ENCODE measurements at regions not wholly inside any gene's neighbourhood (a gene's known extent, or its start where the extent isn't known, plus 50 kb on each side); places are given as distances from the start of the nearest gene placed in this dataset.
"Not testable (repeated sequence)": the region's sequence is repeated elsewhere in the genome, so short reads cannot be mapped to it uniquely, and the experiment has no call there.

DNA sequence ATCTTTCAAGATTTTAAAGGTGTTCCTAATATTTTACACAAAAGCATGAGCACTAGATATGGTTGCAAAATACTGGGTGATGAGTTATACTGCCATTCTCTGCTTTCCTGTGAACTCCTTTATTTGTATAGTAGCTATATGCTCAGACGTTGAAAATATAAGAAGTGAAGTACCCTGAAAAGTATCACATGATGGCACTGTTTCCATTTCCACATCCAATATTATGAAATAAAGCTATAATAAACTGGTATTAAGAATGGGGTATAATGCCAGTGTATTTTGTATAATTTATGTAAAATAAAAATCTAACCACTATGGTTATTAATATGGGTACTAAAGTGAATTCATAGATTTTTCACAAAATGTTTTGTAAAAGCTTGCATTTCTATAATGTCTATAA is 79.6 kb upstream of the FOXP2 start:
- TF ChIP-seq, protein P1, sequence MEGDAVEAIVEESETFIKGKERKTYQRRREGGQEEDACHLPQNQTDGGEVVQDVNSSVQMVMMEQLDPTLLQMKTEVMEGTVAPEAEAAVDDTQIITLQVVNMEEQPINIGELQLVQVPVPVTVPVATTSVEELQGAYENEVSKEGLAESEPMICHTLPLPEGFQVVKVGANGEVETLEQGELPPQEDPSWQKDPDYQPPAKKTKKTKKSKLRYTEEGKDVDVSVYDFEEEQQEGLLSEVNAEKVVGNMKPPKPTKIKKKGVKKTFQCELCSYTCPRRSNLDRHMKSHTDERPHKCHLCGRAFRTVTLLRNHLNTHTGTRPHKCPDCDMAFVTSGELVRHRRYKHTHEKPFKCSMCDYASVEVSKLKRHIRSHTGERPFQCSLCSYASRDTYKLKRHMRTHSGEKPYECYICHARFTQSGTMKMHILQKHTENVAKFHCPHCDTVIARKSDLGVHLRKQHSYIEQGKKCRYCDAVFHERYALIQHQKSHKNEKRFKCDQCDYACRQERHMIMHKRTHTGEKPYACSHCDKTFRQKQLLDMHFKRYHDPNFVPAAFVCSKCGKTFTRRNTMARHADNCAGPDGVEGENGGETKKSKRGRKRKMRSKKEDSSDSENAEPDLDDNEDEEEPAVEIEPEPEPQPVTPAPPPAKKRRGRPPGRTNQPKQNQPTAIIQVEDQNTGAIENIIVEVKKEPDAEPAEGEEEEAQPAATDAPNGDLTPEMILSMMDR (IDR thresholded peaks at IDR 0.05): no peak
- TF ChIP-seq POLR2A (IDR thresholded peaks at IDR 0.05): no peak
- 25 to 35% methylated on average over 1 of the region's 1 CpG for WGBS, 2 donors
- no peaks in the 10 kb centered on the region for H3K27me3 ChIP-seq
- ATAC-seq: no peak
- no peaks in the 10 kb centered on the region for H3K9me3 ChIP-seq
- no peaks in the 10 kb centered on the region for H3K4me1 ChIP-seq
- no peak overlapping the region for H3K4me3 ChIP-seq
- DNase-seq: no peak
- H3K27ac ChIP-seq: no peak overlapping the region
- H3K36me3 ChIP-seq (replicated peaks in 1 of 2; ENCODE audit: insufficient read depth in 1 of 2, low read depth in 2 of 2): no peaks in the 10 kb centered on the region
- intact Hi-C loops (cut with DNase I): no loop called here

DNA sequence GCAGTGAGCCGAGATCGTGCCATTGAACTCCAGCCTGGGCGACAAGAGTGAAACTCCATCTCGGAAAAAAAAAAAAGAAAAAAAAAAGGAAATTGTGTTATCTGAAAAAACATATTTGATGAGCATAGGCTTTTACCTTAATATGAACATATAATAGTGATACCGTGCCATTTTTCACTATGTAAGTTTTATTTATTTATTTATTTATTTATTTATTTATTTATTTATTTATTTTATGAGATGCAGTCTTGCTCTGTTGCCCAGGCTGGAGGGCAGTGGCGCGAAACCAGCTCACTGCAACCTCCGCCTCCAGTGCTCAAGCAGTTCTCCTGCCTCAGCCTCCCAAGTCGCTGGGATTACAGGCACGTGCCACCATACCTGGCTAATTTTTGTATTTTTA is 85.2 kb upstream of the FOXP2 start:
- H3K27ac ChIP-seq; DNase-seq; H3K27me3 ChIP-seq; H3K4me3 ChIP-seq; intact Hi-C loops (cut with DNase I); H3K9me3 ChIP-seq; ATAC-seq; H3K36me3 ChIP-seq (replicated peaks in 1 of 2; ENCODE audit: insufficient read depth in 1 of 2, low read depth in 2 of 2): not testable (repeated sequence)
- WGBS, 2 donors: 90% methylated on average over 10 of the region's 10 CpGs
- peaks cover 10% of the 10 kb centered on the region for H3K4me1 ChIP-seq

DNA sequence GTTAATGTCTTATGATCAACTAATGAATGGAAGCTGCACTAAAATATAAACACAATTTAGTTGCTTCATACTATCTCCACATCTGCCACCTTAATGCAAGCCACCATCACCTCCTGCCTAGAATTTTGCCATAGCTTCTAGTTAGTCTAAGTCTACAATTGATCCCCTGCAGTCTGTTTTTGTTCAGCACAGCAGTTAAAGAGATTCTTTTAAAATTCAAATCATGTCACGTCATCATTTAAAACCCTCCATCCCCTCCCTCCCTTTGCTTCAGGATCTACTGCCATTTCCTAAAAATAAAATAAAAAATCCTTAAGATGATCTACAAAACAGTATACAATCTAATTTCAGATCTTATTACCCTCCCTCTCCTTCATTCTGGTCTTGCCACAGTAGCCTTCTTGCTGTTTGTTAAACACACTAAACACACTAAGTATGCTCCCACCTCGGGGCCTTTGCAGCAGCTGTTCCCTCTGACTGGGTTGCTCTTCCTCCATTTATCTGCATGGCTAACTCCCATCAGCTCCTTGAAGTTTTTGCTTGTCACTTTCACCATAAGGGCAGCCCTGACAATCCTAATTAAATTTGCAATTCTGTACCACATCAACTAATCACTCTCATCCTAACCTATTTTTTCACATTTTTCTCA is 97.0 kb upstream of the FOXP2 start:
- Histone ChIP-seq H3K4me1 (peaks cover 3% of the 10 kb centered on the region), H3K4me3 (no peak overlapping the region), H3K9me3 (no peaks in the 10 kb centered on the region), H3K27ac (no peak overlapping the region), H3K36me3 (replicated peaks in 1 of 2; ENCODE audit: insufficient read depth in 1 of 2, low read depth in 2 of 2) (no peaks in the 10 kb centered on the region), H3K27me3 (no peaks in the 10 kb centered on the region)
- TF ChIP-seq POLR2A (IDR thresholded peaks at IDR 0.05): no peak
- TF ChIP-seq, protein P1 (IDR thresholded peaks at IDR 0.05): no peak
- WGBS, 2 donors: 46 to 70% methylated on average over 2 of the region's 2 CpGs
- ATAC-seq (no peak), DNase-seq (no peak)
- intact Hi-C loops (cut with DNase I): no loop called here

DNA sequence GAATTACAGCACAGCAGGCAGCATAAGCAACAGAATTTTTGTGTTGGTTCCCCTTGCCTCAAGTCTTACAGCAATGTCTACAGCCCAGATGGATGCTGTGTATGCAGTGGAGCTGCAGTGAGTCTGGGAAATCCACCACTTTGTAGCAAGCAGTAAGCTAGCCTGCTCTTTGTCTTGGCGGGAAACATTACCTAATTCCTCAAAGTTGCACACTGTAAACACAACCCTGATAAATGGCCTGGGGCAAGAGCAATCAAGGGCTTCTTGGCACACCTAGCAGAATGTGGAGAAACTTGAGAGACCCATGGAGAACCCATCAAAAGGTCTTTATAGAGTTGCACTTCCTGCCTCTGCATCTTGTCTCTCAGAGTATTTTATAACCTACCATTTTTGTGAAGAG is 102.0 kb upstream of the FOXP2 start:
- ATAC-seq (peak; percentile 65), DNase-seq (peak in 2 of 4 donors; percentile 6 to 27)
- Histone ChIP-seq H3K9me3 (no peaks in the 10 kb centered on the region), H3K27ac (no peak overlapping the region), H3K36me3 (replicated peaks in 1 of 2; ENCODE audit: insufficient read depth in 1 of 2, low read depth in 2 of 2) (no peaks in the 10 kb centered on the region), H3K4me3 (no peak overlapping the region), H3K4me1 (peaks cover 10% of the 10 kb centered on the region), H3K27me3 (no peaks in the 10 kb centered on the region)
- 44 to 69% methylated on average over 1 of the region's 1 CpG for WGBS, 2 donors
- TF ChIP-seq POLR2A (IDR thresholded peaks at IDR 0.05): no peak
- TF ChIP-seq, protein P1 (IDR thresholded peaks at IDR 0.05): no peak
- intact Hi-C loops (cut with DNase I): no loop called here

DNA sequence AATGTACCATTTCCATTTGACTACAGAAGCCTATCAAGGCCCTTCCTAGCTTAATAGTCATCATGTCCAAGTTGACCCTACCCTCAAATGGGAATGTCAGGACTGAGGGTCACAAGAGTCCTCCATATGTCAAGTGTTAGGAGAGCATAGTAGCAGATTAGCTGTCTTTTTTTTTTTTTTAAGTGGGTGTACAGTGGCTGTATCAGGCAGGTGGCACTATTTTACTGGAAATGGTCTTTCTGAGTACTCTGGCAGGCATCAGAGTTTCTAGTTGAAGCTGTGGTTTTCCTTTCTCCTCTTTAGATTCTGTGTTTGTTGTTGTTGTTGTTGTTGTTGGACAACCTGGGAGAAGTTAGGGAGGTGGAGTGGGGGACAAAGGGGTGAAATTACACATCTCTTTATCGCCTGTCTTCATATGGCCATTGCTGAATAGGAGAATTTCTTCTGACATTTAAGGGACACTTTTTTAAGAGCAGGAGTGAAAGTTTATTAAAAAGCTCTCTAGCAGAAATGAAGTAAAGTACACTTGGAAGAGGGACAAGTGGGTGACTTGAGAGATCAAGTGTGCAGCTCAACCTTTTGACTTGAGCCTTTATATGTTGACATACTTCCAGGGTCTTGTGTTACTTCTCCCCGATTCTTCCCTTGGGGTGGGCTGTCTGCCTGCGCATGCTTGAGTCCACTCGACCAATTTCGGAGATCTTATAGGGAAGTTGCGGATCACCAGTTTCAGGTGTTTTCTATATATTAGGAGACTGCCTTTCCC is 104.1 kb upstream of the FOXP2 start:
- Histone ChIP-seq H3K4me3 (no peak overlapping the region), H3K27ac (no peak overlapping the region), H3K36me3 (replicated peaks in 1 of 2; ENCODE audit: insufficient read depth in 1 of 2, low read depth in 2 of 2) (no peaks in the 10 kb centered on the region), H3K27me3 (no peaks in the 10 kb centered on the region), H3K9me3 (no peaks in the 10 kb centered on the region), H3K4me1 (peaks cover 10% of the 10 kb centered on the region)
- intact Hi-C loops (cut with DNase I): no loop called here
- DNase-seq: no peak
- 91 to 93% methylated on average over 6 of the region's 6 CpGs for WGBS, 2 donors
- no peak for ATAC-seq
- TF ChIP-seq, protein P1 (IDR thresholded peaks at IDR 0.05): peak in 4 of 7 experiments; percentile 26 to 44 (median 36)
- TF ChIP-seq POLR2A (IDR thresholded peaks at IDR 0.05): no peak
